Endometrial microvascular endothelial cells (primary cell): ENCODE measurements at regions not wholly inside any gene's neighbourhood (a gene's known extent, or its start where the extent isn't known, plus 50 kb on each side); places are given as distances from the start of the nearest gene placed in this dataset.

Source experiments
- in situ Hi-C: cut with HindIII; loops from 2 replicates; pipeline ENCODE4 v1.10.0; 2017; ENCODE audit warnings: low sequenced_read_pairs, low pct_unique_long_range_greater_than_20kb; ENCODE audit errors: inconsistent ontology term

DNA sequence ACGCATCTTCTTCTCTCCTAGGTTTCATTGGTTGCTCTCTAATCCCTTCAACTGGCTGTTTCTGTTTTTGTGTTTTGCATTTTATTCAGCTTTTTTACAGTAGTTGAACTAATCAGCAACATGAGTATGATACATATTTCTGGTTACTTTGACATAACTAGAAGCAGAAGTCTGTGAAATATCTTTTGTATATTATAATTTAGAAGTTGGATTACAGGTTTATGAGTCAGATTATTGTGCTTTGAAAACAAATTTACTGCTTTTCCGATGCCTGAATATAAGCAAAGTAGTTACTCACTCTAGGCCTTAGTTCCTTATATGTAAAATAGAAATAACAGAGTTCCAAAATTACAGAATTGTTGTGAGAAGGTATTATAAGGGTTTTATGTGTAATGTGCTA is 96.2 kb upstream of the MEOX2 start:
- in situ Hi-C loops: no loop called here

DNA sequence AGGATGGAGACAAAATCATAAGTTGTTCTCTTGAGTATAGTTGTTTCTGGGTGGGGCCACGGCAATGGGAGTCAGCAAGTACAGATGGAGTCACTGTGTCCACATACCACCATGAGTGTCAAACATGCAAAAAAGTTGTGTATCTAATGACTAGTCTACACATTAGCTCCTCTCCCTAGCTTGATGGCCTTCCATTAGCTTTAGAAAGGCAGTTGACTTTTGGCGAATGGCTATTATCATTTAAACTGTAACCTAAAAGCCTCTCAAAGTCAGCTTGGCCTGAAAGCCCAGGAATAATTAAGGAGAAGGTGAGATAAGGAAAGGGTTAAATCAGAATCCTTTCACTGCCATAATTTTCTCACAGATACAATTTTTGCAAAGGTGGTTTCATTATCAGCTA is 95.5 kb upstream of the MEOX2 start:
- in situ Hi-C loops: no loop called here

DNA sequence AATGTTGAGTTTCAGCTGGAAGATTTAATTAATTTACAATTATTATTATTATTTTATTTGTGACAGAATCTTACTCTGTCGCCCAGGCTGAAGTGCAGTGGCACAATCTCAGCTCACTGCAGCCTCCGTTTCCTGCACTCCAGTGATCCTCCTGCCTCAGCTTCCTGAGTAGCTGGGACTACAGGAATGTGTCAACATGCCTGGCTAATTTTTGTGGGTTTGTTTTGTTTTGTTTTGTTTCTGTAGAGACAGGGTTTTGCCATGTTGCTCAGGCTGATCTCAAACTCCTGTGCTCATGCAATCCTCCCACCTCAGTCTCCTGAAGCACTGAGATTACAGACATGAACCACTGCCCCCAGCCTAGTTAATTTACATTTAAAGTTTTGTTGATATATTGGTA is 93.8 kb upstream of the MEOX2 start:
- in situ Hi-C loops: no loop called here

DNA sequence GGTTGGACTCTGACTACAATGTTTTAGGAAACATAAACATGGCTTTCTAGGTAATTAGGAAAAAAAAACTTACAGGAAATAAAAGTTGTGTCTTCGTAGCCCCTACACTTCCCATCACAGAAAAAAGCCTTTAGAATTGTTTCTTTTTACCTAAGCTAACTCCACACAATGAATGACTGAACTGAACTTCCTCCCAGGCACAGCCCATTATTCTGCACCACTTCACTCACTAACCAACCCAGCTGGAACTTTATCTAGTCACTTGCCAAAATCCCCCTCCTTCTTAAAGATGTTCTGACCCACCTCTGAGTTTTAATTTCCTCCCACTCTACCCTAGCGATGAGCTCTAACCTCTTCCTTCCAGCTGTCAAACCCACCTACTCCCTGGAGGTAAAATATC is 91.7 kb upstream of the MEOX2 start:
- in situ Hi-C loops: no loop called here

DNA sequence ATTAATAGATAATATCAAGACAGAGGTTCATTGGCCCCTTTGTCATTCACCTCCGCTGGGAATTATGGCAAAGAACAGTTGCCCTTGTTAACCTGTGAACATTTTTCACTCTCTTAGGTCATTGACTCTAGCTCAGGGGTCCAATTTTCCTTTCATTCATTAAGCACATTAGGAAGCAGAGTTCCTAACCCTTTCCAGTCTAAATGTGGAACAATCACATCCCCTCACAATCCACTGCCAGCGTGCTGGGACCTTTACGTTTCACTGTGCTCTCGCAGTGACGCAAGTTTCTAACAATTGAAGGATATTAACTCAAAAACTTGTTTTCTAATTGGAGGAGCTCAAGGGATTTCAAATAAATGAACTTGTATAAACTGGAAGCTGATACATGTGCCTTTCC is 79.3 kb upstream of the MEOX2 start:
- in situ Hi-C loops: no loop called here

DNA sequence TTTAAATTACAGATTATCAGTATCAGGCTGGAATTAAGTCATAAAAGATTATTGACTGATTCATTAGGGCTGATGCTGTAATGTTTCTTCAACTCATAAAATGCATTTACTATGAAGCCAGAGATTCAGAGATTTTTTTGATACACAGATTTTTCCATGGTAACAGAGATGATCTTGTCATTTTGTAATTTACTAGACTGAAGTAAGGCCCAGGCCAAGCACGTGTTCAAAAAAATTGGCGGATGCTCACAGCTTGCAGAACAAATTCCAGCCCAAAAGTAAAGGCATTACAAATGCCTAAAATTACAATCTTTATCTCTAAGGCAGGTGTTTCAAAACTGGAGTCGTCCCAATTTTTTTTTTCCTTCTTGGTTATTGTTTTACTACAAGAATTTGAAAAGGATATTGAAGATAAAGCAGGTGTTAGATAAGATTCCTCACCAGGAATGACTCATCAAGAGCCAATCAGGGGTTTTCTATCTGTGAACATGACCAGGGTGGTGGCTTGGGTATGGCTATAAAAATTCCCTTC is 78.4 kb upstream of the MEOX2 start:
- in situ Hi-C loops: no loop called here

DNA sequence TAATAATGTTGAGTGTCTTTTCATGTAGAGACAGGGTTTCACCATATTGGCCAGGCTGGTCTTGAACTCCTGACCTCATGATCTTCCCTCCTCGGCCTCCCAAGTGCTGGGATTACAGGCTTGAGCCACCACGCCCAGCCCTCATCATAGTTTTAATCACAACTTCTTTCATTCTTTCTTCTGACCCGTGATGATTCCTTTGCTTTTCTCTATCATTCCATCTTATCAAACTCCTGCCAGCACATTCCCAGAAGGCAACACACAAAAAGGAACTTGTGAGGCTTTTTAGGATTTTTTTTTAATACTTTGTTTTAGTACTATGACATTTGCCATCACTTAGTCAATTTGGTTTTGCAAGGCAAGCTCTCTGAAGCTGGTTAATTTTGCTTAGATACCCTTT is 77.5 kb upstream of the MEOX2 start:
- in situ Hi-C loops: no loop called here

DNA sequence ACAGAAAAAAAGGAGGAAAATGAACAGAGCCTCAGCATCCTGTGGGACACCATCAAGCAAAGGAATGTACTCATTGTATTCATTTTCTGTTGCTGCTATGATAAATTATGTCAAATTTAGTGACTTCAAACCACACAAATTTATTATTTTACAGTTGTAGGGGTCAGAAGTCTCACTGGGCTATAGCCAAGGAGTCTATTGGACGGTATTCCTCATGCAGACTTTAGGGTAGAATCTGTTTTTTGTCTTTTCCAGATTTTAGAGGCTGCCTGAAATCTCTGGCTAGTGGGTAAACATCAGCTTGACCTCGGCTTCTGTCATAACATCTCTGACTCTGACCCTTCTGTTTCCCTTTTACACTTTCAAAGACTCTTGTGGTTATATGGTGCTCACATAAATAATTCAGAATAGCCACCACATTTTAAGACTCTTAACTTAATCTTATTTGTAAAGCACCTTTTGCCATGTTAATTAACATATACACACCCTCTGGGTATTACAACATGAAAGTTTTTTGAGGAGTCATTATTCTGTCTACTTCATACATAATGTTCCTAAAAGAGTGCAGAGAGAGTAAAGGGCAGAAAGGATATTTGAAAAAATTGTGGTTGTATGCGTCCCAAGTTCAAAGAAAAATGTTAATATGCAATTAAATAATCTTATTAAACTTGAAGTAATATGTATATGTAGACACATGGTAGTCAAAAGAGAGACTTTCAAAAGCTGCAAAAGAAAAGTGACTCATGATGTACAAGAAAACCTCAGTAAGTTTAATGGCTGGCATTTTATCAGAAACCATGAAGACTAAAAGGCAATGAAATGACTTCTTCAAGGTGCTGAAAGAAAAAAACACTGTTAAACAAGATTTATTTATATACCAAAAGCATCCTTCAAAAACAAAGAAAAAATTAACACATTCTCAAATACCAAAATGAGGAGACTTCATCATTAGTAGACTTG is 70.8 kb upstream of the MEOX2 start:
- in situ Hi-C loops: no loop called here

DNA sequence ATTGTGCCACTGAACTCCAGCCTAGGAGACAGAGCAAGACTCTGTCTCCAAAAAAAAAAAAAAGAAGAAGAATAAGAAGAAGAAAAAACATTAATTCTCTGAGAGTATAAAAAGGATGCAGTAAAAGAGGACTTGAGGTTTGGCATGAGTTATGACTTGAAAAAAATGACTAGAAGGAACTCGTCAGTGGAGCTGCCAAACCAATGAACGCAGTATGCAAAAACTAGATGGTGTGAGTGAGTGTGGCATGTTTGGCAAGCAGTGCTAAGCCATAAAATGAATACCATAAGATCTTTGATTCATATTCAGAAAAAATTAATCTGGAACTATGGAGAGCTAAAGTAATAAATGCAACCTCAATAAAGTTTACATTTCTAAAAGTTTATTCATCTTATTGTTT is 68.6 kb upstream of the MEOX2 start:
- in situ Hi-C loops: no loop called here

DNA sequence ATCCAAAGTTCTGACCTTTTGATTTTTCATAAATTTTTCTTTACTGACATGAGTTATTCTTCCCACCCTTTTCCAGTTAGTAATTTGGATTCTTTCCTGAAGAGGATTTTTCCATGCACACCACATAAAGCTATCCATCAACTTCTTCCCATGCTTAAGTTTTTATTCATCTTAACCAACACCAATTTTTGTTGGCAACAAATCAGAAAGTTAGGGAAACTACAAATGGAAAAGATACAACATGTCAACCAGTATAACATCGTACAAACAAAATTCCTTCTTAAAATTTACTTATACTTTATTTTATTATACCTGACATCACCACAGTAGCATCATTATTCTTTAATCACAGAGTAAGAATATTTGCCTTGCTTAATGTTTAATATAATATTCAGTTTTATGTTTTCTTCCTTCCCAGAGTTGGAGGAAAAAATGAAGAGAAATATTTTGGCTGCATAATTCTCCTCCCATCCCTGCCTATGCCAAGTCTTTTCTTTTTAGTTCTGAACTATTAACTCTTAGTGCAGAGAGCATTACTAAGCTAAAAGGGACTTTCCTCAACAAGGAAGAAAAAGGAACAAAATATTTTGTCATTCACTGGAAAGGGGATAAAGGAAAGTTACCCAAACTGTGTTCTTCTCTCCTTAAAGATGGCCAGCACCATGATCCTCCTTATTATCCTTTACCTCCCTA is 67.5 kb upstream of the MEOX2 start:
- in situ Hi-C loops: no loop called here

DNA sequence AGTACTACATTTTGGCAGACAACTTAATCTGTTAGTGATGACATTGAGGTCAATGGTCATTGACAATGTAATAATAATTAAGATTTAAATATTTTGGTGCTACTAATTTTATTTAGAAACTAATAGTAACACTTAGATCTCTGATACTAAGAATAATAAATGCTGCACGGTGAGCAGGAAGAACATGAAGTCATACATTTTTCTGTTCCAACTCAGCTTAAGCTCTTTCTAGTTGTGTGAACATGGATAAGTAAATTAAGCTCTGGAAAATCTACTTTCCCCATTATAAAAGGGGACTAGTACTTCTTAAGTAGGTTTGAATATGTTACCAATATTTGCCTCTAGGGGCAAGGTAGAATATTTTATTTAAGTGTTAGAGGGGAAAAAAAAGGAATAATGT is 65.9 kb upstream of the MEOX2 start:
- in situ Hi-C loops: no loop called here

DNA sequence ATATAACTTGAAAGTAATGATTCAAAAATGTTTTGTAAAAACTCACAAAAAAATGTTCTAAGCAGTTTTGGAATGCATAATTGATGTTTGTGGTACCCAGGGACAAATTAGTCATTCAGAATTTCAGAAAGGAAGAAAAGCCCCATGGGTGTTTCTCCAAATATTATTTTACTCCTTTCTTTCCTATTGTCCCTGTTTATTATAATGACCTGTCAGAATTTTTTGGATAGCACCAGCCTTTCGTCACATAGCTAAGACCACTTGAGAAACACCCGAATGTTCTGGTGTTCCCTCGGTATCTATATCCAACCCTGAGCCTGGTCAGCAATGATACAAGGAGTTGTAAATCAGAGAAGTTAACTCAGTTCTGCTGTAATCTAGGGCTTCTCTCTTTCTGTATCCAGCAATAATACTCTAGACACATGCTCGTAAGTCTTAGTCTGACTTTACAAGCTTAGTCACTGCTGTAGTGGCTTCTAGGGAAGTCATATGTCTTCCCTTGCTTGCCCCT is 64.8 kb upstream of the MEOX2 start:
- in situ Hi-C loops: no loop called here

DNA sequence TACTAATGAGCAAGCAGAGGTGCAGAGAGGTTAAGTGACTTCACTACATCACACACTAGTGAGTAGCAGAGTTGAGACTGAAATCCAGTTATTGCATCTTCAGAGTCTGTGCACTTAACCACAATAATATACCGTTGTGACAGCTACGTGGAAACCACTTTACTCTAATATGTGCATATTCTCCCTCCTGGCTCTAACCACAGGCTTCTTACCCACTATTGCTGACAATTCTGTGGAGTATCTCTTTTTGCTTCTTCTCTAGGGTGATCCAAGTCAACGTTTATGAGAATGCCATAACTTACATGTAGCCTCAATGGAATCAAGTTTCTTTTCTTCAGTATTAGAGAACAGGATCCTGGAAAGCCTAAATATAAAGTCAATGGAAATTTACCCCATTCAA is 64.2 kb upstream of the MEOX2 start:
- in situ Hi-C loops: no loop called here

DNA sequence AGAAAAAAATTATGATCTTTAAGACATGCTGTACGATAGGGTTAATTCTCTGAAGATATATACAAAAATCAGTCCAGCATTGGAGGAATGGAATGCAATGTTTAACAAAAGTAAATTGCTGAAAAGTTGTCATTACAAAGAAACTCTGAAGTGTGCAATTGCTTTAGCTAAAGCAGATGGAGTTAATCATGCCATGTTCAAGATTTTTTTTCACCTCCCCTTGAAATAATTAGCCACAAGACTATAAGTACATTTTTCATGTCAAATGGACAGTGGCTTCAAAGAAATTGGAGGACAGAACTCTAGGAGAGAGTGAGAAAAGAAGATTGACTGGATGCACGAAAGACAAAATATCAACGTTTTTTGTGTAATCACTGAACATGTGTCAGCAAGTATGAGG is 63.1 kb upstream of the MEOX2 start:
- in situ Hi-C loops: no loop called here

DNA sequence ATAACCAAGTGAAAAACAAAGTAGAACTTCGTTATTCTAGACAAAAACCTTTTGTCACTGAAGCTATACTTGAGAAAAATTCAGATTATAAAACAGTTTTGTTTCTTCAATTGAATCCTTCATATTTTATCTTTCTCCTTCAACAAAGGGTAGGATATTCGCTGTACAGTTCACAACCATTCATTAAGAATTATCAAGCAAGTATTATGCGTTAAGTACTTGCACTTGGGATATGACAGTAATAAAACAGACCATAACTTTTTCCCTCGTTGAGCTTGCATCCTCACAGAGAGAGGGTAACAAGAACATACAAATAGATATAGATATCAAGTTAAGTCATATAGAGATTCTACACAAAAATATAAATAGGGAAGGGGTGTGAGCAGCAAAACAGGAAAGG is 61.2 kb upstream of the MEOX2 start:
- in situ Hi-C loops: no loop called here

DNA sequence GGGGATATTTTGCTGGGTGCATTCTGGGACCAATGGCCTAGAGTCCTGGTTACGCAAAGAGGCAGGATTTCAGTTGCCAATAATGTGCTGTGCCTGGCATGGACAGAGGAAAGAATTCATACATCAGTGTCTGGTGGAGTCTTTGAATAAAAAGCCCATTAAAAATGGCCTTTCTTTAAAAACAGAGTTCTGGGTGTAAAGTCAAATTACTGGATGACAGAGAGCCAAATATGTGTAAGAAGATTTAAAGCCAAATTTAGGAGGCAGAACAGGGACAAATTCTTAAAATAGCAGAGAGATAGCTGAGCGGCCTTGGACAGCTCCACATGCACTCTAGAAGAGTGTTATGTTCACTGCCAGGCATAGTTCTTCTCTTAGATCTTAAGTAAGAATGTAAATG is 60.8 kb upstream of the MEOX2 start:
- in situ Hi-C loops: no loop called here

DNA sequence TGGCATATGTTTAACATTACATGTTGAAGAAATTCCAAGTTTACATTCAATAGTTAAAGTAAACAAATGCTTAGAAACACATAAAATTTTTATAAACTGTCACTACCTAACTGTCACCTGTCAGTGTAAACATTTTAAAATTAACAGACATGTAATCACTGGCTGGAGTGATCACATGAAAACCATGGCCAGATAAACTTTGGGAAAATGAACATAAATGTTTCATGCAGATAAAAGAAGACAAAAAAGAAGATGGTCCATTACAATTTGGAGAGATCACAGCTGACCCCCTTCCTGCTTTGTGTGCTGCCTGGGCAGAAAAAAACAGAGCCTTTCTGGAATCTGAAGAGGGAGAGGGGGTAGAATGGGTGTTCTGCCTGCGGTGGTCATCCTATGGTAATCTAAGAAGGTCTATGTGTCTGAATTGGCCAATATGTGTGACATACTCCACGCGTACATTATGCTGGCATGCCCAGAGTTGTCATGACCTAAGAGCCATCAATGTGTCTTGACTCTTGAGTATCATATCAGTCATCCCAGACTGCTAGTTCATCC is 57.5 kb upstream of the MEOX2 start:
- in situ Hi-C loops: no loop called here

DNA sequence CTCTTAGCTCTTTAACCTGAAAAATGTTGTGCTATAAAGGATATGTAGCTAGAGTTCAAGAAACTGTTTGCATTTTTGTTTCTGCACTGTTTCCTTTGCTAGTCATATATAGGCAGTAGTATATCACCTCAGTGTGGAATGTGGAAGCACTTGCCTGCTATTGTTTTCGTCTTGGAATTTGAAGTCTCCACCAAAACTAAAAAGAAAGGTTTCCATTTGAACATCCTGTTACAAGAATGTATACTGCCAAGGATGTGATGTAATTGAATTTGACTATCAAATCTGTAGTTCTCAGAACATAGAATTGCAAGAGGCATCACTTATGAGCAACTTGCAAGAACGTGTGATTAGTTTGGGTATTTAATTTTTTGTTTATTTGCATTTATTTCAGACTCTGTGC is 51.1 kb upstream of the MEOX2 start:
- in situ Hi-C loops: no loop called here
